HG03196 (cell line): ENCODE measurements at regions not wholly inside any gene's neighbourhood (a gene's known extent, or its start where the extent isn't known, plus 50 kb on each side); places are given as distances from the start of the nearest gene placed in this dataset.

Experiments used
- ATAC-seq: cut with Tn5 transposase; IDR thresholded peaks from one replicate; pipeline ENCODE4 v1.9.1; 2021; ENCODE audit not compliant: unreplicated experiment

DNA sequence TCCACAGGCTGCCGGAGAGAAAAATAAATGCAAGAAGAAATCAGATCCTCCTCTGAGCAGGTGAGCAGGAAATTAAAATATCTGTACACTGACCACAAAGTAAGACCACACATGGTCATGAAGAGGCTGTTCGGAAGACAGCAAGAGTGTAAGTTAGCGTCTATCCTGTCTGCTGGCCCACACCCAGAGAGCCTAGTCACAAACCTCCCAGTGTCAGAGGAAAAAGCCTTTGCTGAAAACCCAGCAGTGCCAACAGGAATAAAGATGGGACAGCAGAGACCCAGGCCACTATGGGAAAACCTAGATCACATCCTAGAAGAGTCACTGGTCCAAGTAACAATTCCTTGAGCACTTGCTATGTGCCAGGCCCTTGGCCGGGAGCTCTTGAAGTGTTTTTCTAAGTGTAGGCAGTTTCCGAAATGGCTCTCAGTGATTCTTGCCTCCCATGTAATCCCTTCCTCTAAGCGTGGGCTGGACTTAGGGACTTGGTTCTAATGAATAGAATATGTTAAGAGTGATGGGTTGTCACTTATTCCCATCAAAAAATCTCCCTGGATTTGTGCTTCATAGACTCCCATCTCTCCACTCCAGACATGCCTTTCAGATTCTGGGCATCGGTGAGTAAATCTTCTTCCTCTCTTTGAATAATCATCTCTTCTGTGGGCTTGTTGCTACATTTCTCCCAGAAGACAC is 110.9 kb upstream of the PKDCC start:
- ATAC-seq = no peak

DNA sequence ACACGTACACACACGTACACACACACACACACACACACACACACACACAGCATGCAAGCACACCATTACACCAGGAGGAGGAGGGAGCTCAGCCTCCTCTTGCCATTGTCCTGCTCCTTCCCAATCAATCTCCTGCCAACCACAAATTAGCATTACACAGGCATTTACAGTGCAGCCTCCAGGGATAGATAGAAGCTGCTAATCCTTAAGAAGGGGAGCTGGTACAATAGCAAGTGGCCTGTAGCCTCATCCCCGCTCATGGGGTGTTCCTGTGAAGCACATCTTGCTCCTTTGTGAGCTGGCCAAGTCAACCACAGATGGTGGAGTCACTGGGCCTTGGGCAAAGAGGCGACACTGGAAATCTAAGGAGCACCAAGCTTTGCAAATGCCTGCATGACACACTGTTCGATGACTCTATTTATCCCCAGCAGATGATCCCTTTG is 110.3 kb upstream of the PKDCC start:
- no peak for ATAC-seq

DNA sequence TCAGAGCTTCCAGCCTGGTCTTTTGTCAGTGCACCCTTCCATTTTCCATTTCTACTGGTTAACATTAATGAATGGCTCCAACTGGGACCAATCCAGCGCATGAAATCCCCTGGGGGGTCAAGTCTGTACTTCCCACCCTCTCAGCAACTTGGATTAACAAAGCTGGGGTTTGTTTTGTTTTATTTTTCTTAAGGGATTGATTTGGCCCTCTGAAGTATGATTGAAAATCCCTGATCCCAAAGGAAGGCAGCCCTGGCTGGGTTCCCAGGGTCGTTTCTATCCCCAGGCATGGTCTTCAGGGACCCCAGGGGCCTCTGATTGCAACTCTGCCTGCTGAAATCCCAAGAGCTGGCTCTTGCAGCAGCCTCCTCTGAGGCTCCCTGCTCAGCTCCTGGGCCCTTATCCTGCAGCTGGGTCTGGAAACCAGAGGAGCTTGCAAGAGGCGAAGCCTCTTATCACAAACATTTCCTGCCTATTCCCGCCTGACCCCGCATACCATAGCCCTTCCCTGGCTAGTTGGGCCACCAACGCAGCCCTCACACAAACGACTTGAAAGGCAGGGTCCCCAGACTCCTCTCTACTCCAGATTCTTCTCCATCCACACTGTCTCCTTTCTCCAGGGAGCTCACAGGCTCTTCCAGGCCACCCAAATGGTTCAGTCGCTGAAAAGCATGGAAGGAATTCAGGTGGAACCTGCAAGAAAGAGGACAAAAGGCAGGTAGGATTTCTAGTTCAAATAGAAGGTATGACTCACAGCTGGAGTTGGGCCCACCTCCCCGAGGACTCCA is 109.7 kb upstream of the PKDCC start:
- no peak for ATAC-seq

DNA sequence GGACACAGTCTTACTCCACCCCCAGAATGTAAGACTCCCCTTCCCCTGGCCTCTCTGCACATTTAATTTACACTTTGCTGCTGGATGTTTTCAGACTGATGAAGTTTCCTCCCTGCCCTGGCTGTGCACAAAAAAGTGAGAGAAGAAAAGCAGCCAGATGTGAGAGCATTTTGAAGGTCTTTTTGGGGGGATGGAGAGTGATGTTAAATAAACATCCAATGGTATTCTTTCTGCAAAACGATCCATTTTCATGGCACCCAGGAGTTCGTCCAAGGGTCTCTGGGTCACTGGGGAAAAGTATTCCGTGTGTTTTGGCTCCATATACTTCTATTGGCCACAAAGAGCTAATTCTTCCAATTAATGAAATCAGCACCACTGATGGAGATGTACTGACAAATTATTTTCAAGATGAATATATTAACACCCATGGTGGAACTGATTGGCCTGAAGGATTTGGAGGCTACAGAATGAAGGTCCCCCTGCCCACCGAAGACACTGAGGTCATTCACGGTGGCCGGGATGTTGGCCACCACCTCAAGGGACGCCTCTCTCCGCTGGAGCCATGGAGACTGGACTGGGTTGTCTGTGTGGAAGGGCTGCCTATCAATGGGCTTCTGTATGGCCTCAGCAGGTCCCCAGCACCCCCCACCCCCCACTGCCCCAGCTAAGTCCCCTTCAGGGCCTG is 107.6 kb upstream of the PKDCC start:
- ATAC-seq = no peak

DNA sequence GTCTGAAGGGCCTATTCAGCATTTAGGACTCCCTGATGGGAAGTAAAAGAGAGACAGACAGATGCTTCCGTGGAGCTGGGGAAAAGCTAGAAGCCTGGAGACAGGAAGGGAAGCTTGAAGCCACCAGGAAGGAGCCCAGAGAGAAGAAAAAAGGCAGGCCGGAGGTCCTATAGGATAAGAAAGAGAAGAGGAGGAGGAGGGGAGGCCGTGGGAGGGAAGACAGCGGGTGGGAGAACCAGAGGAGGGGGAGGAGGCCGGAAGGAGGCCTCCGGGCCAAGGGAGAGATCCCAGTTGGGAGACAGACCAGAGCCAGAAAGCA is 107.1 kb upstream of the PKDCC start:
- ATAC-seq = no peak

DNA sequence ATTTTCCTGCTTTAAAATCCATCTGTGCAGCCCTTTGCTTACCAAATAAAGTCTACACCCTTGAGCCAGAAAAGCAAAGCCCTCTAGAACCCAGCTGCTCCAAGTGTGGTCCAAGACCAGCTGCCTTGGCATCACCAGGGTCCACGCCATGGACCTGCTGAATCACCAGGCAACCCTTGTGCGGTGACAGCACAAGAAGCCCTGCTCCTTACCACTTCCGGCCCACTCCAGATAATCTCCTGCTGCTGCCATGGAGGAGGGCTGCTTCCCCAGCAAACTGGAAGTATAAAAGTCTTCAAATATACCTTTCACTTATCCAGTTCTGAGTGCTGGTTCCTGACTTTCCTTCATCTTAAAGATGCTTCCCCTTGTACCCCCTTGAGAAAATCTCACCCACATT is 106.0 kb upstream of the PKDCC start:
- no peak for ATAC-seq

DNA sequence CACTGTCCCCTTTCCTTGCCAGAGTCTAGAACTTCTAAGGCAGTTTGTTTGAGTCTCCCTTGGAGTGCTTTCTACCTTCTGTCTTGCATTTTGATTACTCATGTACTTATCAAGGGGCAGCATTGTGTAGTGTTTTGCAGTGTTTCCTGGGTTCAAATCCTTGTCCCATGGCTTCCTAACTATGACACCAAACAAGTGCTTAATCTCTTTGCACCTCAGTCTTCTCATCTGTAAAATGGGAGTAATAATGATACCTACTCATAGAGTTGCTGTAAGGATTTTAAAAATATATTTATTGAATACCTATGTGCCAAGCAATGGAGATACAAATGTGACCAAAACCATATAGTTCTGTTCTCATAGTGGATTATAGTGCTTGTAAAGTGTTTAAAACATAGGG is 105.5 kb upstream of the PKDCC start:
- ATAC-seq = no peak

DNA sequence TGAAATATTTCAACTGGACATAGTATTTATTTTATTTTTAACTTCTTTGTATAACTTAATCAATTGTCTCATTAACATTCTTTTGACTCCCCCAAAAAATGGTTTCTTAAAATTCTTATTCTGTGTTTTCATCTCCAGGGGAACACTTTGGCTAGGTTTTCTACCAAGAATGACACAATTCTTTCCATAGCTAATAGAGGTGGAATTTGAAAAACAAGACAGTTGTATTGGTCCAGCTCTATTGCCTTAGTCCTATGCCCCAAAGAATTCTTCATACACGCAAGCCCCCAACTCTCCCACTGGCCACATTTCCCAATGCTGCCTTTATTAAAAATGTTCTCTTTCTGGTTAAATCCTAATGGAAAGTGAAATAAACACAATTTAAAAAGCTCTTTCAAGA is 104.7 kb upstream of the PKDCC start:
- ATAC-seq = no peak

DNA sequence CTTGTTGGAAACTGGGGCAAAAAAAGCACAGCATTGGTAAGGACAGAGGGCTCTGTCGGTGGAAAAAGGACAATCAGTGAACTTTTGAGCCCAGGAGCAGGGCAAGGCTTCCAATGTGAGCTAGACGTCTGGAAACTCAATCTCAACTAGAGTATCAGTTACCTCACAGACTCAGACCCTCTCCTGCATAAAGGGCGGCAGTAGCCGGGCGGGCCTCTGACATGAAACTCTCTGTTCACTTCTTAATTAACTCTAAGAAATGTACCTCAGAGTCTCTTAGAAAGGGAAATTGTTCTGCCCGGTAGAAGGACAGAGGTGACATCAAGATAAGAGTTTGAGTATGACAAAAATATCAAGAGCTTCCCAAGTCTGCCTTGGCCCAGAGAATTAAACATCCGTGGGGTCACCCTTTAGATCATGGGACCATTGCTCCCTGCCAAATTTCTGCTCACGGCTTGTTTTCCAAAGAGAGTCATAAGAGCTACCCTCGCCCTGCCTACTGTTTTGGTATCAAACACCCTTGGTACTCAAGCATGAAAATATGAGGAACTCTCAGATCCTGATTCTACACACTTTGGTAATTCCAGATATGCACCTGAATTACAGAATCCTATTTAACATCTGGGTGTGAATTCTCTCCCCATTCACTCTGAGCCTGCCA is 103.5 kb upstream of the PKDCC start:
- ATAC-seq = no peak

DNA sequence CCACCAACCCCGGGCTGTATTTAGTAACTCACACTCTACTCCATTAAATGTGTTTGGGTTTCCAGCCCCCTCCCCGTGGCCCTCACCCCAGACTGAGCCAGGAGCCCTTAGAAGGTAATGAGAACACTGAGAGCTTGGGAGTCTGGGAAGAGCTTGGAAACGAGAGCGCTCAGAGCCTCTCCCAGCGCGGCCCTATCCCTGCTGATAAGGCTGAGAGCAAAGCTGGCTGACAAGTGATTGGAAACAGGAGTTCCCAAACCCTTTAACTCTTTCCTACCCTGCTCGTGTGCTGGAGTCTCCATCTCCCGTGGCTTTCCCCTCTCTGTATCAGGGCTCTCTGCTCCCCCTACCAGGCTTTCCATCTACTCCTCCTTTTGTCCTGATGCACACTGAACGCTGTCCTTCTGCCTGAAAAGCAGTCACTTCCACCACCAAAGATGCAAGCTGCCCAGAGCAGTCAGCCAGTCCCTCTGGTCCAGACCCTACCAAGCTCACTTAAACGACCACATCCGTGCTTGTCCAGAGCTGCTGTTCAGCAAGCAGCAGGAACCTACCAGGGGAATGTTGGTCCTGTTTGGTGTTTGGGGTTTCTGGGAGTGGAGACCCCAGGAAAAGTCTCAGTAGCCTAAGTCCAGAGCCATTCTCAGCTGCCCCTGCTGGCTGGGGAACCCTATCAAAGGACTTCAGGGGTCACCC is 100.0 kb upstream of the PKDCC start:
- no peak for ATAC-seq

DNA sequence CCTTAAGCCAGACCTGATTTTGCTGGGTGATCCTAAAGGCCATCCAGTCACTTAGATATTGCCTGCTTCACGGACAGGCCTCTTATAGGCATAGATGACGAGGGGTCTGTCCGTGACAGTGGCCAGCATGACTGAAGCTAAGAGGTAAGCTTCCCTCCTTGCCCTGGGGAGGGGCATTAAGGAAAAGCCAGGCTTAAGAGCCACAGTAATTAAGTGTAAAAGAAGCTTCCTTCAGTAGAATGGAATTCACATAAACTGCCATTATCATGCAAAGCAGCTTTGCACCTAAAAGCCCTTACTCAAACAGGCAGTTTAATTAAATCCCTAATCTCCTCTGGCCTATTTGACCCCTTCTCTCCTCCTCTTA is 99.4 kb upstream of the PKDCC start:
- ATAC-seq = no peak

DNA sequence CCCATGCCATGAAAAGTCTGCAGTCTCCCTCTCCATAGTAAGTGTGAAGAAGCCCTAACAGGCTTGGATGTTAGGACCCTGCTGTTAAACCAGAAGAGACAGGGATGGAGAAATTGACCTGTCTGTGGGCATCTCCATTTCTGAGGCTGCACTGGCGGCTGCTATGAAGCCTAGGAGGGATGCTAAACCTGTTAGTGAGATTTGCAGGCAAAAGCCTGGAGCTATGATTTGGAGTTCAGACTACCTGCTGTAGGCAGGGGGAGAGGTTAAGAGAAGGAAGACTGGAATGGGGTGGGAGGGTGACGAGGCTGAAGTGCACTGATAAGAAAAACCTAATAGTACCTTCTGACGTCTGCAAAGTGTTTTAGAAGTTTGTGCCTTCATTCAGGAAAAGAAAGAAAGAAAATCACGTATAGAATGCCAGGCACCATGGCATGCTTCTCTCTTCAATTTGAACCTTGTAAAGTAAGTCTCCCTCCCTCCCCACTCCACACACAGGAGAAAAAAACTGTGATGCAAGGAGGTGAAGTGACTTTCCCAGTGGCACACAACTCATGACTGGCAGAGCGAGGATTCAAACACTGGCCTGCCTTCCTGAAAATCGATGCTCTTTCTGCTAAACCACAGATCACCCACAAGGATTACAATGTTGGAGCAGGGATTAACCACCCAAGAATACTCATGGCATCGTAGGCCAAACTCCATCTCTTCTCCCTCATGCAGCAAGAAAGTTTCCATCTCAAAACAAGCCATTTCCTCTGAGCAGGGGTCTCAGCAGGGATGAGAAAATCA is 98.5 kb upstream of the PKDCC start:
- ATAC-seq = no peak

DNA sequence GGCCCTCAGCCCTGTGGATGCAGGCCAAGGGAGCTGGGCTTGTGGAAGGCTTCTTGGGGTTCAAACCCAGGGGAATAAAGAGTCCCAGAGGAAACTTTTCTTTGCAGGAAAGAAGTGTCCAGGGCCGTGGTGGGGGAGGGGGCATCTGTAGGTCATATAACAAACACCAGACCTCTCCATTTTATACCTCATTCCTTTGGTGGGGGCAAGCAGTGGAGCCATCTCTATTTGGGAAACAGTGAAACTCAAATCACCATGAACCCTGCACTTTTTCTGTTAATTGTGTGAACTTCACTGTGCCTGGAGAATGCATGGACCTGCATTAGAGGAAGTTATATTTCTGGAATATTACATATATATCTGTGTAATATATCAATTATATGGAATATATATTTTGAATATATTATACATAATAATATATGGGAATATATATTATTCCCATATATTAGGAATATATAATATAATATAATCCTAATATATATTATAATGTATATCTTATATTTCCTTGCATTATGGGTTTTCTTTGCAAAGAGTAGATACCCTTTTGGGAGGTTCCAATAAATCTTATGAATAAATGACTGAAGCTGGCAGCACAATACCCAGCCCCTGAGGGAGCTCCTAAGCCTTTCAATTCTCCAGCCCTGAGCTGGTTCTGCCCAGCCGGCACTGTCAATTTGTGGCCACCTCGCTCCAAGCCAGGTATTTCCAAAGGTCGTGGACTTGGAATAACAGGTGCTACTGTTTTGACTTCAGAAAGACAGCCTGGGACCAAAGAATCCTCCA is 97.7 kb upstream of the PKDCC start:
- ATAC-seq = no peak

DNA sequence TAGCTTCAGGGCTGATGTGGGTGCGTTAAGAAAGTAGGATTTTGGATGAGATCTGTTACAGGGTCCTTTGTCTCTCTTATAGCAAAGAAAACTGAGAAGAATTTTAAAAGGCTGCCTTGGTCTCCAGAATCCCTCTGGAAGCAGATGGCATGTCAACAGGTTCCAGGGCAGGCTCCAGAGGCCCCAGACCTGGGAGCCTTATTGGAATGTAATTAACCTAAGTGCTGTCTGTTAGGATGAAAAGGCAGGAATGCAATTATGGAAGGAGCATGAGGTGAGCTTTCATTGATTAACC is 97.2 kb upstream of the PKDCC start:
- ATAC-seq = no peak

DNA sequence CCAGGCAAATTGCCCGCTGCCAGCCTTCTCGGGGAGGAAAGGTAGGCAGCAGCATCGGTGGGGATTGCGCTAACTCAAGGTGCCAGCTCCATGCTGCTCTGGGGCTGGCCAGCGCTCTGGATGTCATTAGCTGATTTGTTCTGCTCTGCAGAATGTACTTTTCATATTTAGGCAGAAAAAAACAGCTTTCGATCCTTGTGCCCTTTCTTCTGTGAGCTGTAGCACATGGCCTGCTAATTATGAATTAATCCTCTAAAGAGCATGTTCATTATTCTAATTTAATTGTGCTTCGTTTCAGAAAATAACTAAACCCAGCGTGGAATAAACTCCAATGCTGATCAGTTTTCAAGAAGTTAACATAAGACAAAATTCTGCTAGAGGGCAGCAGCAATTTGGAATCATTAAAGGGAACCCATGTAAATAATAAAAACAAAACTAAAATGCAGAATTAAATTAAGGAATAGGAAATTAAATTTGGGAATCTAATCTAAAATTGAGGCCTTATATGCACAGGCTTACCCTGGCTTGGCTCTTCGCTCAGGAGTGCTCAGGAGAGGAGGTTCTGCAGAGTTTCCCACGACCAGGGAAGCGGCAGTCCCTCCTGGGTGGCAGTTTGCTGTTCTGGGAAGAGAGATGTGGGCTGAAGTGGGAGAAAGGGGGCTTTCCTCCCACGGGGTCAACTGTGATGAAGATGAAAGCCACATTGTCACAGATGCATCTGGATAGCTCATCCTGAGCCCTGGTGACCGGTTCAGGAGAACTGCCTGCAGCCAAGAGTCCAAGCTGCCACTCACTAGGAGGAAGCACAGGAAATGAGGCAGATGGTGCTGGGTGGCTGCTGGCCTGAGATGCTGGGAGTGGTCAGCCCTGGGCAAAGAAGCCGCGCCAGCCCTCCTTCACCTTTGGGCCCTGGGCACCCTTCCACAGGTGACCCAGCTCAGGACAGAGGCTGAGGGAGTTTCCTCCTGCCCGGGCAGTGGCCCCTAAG is 93.2 kb upstream of the PKDCC start:
- no peak for ATAC-seq

DNA sequence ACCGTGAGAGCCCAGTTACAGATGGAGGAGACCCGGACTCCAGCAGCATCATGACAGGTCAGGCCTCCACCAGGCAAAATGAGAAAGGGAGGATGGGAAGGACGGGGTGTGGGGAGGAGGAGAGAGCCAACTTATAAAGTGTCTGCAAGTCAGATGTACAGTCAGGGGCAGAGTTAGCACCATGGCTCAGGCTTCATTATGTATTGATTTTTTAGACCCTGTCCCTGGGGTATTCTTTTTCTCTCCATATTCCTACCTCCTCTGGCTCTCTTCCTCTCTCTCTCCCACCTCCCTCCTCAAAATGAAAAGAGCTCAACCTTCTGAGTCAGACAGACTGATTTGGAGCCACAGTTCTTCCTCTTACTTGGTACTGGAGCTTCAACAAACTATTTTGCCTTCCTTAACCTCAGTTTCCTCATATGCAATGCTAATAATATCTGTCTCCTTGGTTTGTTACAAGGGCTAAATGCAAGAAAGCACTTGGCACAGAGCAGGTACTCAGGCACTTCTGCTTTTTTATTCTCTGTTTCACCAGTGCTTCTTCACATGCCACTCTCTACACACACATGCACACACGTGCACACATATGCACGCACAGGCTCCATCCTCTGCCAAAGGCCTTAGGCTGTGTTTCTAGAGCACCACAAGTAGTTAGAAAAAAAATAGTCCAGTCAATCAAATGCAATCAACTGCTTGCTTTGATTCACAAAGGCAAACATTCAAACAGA is 92.3 kb upstream of the PKDCC start:
- peak; percentile 41 for ATAC-seq

DNA sequence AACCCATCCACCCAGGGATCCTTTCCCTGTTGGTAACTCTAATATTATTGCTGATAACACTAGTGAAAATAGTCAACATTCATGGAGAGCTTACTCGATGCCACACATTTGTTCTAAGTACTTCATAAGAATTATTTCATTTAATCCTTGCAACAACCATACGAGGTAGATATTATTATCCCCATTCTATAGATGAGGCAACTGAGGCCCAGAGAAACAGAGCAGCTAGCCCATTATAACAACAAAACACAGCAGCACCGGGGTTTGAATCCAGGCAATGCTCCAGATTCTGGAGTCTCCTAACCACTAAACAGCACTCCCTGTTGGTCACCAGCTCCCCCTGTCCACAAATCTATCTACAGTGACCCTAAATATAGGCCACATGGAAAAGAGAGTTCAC is 90.4 kb upstream of the PKDCC start:
- ATAC-seq = no peak

DNA sequence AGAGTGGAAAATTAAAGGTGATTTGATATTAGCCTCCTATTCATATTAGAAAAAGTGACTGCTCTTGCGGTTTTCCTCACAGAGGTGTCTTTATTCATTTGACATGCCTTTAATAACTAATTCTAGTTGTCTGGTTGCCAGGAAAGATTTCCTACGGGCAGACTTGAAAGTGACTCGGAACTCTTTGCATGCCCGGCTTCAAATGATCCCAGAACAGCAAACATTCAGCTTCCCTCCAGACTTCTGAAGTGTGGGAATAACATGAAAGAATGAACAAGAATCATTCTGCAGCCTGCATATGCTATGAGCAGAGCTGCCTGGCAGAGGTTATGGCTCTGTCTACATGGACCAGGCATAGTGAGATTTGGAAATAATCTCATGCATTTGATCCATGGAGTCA is 89.6 kb upstream of the PKDCC start:
- ATAC-seq = no peak
